ENCODE measurements at regions not wholly inside any gene's neighbourhood (a gene's known extent, or its start where the extent isn't known, plus 50 kb on each side); places are given as distances from the start of the nearest gene placed in this dataset.

- H4K20me1 ChIP-seq (ENCODE audit: insufficient read depth, low read length): peaks cover 77% of the 10 kb centered on the region
- H3K4me3 ChIP-seq (ENCODE audit: low read length): no peak overlapping the region
- TF ChIP-seq CTCF (IDR thresholded peaks at IDR 0.05; ENCODE audit: low read depth, low read length) (peak; percentile 22; the same call in 1 of the 2 replicates), EZH2phosphoT487 (IDR thresholded peaks at IDR 0.05; ENCODE audit: low read depth) (no peak)
These were observed 63.1 kb upstream of the SOX5 start for GRCh38 chr12:24012528-24012927.

GRCh38 chr12:24011927-24012507, 62.5 kb upstream of the SOX5 start:
- peaks cover 48% of the 10 kb centered on the region for H3K79me2 ChIP-seq (ENCODE audit: low read length)
- no peaks in the 10 kb centered on the region for H3K27me3 ChIP-seq (ENCODE audit: low read depth, low read length)
- no peak overlapping the region for H3K9ac ChIP-seq (ENCODE audit: low read length)
- H3K27ac ChIP-seq (ENCODE audit: low read length): no peak overlapping the region
- peaks cover 74% of the 10 kb centered on the region for H4K20me1 ChIP-seq (ENCODE audit: insufficient read depth, low read length)
- H2AFZ ChIP-seq (ENCODE audit: low read depth, low read length): no peak overlapping the region
- no peaks in the 10 kb centered on the region for H3K9me3 ChIP-seq (ENCODE audit: insufficient read depth, low read length)
- peaks cover 14% of the 10 kb centered on the region for H3K4me1 ChIP-seq (ENCODE audit: low read length)
- no peak overlapping the region for H3K4me2 ChIP-seq (ENCODE audit: low read length)
- TF ChIP-seq EZH2phosphoT487 (IDR thresholded peaks at IDR 0.05; ENCODE audit: low read depth) (no peak), CTCF (IDR thresholded peaks at IDR 0.05; ENCODE audit: low read depth, low read length) (no peak)
- H3K36me3 ChIP-seq (replicated peaks; ENCODE audit: low read depth, low read length): peaks cover 2% of the 10 kb centered on the region
- H3K4me3 ChIP-seq (ENCODE audit: low read length): no peak overlapping the region

More at GRCh38 chr12:24012528-24012927, 63.1 kb upstream of the SOX5 start:
- no peaks in the 10 kb centered on the region for H3K9me3 ChIP-seq (ENCODE audit: insufficient read depth, low read length)
- H3K9ac ChIP-seq (ENCODE audit: low read length): no peak overlapping the region
- no peak overlapping the region for H3K27ac ChIP-seq (ENCODE audit: low read length)
- no peak overlapping the region for H2AFZ ChIP-seq (ENCODE audit: low read depth, low read length)
- H3K79me2 ChIP-seq (ENCODE audit: low read length): peaks cover 50% of the 10 kb centered on the region
- H3K4me1 ChIP-seq (ENCODE audit: low read length): peaks cover 14% of the 10 kb centered on the region
- peaks cover 2% of the 10 kb centered on the region for H3K36me3 ChIP-seq (replicated peaks; ENCODE audit: low read depth, low read length)
- no peaks in the 10 kb centered on the region for H3K27me3 ChIP-seq (ENCODE audit: low read depth, low read length)
- no peak overlapping the region for H3K4me2 ChIP-seq (ENCODE audit: low read length)

GRCh38 chr12:24008166-24008565, 58.7 kb upstream of the SOX5 start:
- no peak overlapping the region for H3K9ac ChIP-seq (ENCODE audit: low read length)
- H3K9me3 ChIP-seq (ENCODE audit: insufficient read depth, low read length): no peaks in the 10 kb centered on the region
- H3K4me2 ChIP-seq (ENCODE audit: low read length): no peak overlapping the region
- H3K79me2 ChIP-seq (ENCODE audit: low read length): peaks cover 40% of the 10 kb centered on the region; the same call in 1 of the 2 replicates
- H3K4me1 ChIP-seq (ENCODE audit: low read length): peaks cover 12% of the 10 kb centered on the region
- H3K27me3 ChIP-seq (ENCODE audit: low read depth, low read length): no peaks in the 10 kb centered on the region
- peaks cover 71% of the 10 kb centered on the region for H4K20me1 ChIP-seq (ENCODE audit: insufficient read depth, low read length)
- no peak overlapping the region for H2AFZ ChIP-seq (ENCODE audit: low read depth, low read length)
- TF ChIP-seq EZH2phosphoT487 (IDR thresholded peaks at IDR 0.05; ENCODE audit: low read depth) (no peak), CTCF (IDR thresholded peaks at IDR 0.05; ENCODE audit: low read depth, low read length) (no peak)
- no peak overlapping the region for H3K4me3 ChIP-seq (ENCODE audit: low read length)
- H3K27ac ChIP-seq (ENCODE audit: low read length): no peak overlapping the region
- H3K36me3 ChIP-seq (replicated peaks; ENCODE audit: low read depth, low read length): no peaks in the 10 kb centered on the region

Data from OCI-LY3 (cell line).